Loucy (cell line): ENCODE measurements at regions not wholly inside any gene's neighbourhood (a gene's known extent, or its start where the extent isn't known, plus 50 kb on each side); places are given as distances from the start of the nearest gene placed in this dataset.

ENCODE experiments used
- H2AFZ ChIP-seq: fragments of 200-600 bp; sonication (generic); 2 replicates; pipeline ENCODE4 v1.6.0; 2016; ENCODE audit warnings: antibody characterized with exemption, mild to moderate bottlenecking, low read length, moderate library complexity
- H3F3A ChIP-seq: fragments of 200-600 bp; 2 replicates; pipeline ENCODE4 v1.6.0; 2016; ENCODE audit warnings: antibody characterized with exemption, low read depth, mild to moderate bottlenecking
- H3K27me3 ChIP-seq: fragments of 200-600 bp; sonication (generic); 2 replicates; pipeline ENCODE4 v1.6.1; 2014; ENCODE audit warnings: low read length, mild to moderate bottlenecking; ENCODE audit not compliant: insufficient read depth, poor library complexity, severe bottlenecking
- H3K36me3 ChIP-seq: fragments of 200-600 bp; sonication (generic); 2 replicates; pipeline ENCODE4 v1.6.1; 2016; ENCODE audit warnings: low read length; ENCODE audit not compliant: insufficient read depth
- H3K4me1 ChIP-seq: fragments of 200-600 bp; sonication (generic); 2 replicates; pipeline ENCODE4 v1.5.1; 2014; ENCODE audit warnings: low read length, mild to moderate bottlenecking; ENCODE audit not compliant: insufficient read depth, poor library complexity, severe bottlenecking
- H3K4me2 ChIP-seq: fragments of 200-600 bp; sonication (generic); 2 replicates; pipeline ENCODE4 v1.6.0; 2014; ENCODE audit warnings: antibody characterized with exemption, low read length, low read depth, mild to moderate bottlenecking; ENCODE audit not compliant: poor library complexity, severe bottlenecking
- H3K4me3 ChIP-seq: fragments of 200-600 bp; sonication (generic); 2 replicates; pipeline ENCODE4 v1.5.1; 2014; ENCODE audit warnings: low read length, mild to moderate bottlenecking, mixed read lengths; ENCODE audit not compliant: poor library complexity, severe bottlenecking
- H3K79me2 ChIP-seq: fragments of 200-600 bp; sonication (generic); 2 replicates; pipeline ENCODE4 v1.6.1; 2014; ENCODE audit warnings: low read length; ENCODE audit not compliant: insufficient read depth
- H3K9ac ChIP-seq: fragments of 200-600 bp; sonication (generic); 2 replicates; pipeline ENCODE4 v1.6.0; 2014; ENCODE audit warnings: mild to moderate bottlenecking, low read depth, low read length, moderate library complexity; ENCODE audit not compliant: poor library complexity, severe bottlenecking
- H3K9me2 ChIP-seq: fragments of 200-600 bp; sonication (generic); replicated peaks from 2 replicates; pipeline ENCODE4 v1.6.1; 2016; ENCODE audit warnings: low read depth, low read length, mixed read lengths
- H3K9me3 ChIP-seq: fragments of 200-600 bp; sonication (generic); 2 replicates; pipeline ENCODE4 v1.6.1; 2014; ENCODE audit warnings: mild to moderate bottlenecking, antibody characterized with exemption, low read length, low read depth; ENCODE audit not compliant: insufficient read depth
- H4K20me1 ChIP-seq: fragments of 200-600 bp; sonication (generic); 2 replicates; pipeline ENCODE4 v1.6.0; 2014; ENCODE audit warnings: antibody characterized with exemption, low read length, mild to moderate bottlenecking; ENCODE audit not compliant: insufficient read depth, poor library complexity, severe bottlenecking
- CTCF ChIP-seq: fragments of 200-600 bp; sonication (generic); conservative IDR thresholded peaks from 2 replicates; pipeline ENCODE4 v1.5.1; 2014; ENCODE audit warnings: mild to moderate bottlenecking, antibody characterized with exemption, low read length
- EZH2phosphoT487 ChIP-seq: fragments of 200-600 bp; IDR thresholded peaks from 2 replicates; pipeline ENCODE4 v1.6.1; 2018; ENCODE audit warnings: antibody characterized with exemption, mild to moderate bottlenecking, moderate library complexity, borderline replicate concordance

GRCh38 chr5:61765471-61765870 lies 433.4 kb downstream of the ZSWIM6 start:
- Histone ChIP-seq H2AFZ (no peak overlapping the region), H3K4me1 (no peaks in the 10 kb centered on the region), H3K79me2 (no peaks in the 10 kb centered on the region), H3K36me3 (no peaks in the 10 kb centered on the region), H3K9me2 (no peaks in the 10 kb centered on the region), H3F3A (no peaks in the 10 kb centered on the region), H4K20me1 (no peaks in the 10 kb centered on the region), H3K27me3 (no peaks in the 10 kb centered on the region), H3K9ac (no peak overlapping the region), H3K9me3 (peaks cover 5% of the 10 kb centered on the region; the same call in 1 of the 2 replicates), H3K4me3 (no peak overlapping the region), H3K4me2 (no peak overlapping the region)
- TF ChIP-seq CTCF = no peak
- TF ChIP-seq EZH2phosphoT487 = no peak

- H3K4me2 ChIP-seq = no peak overlapping the region
- no peaks in the 10 kb centered on the region for H4K20me1 ChIP-seq
- H3K4me3 ChIP-seq = no peak overlapping the region
- H3K9me3 ChIP-seq = peaks cover 5% of the 10 kb centered on the region; the same call in 1 of the 2 replicates
- TF ChIP-seq EZH2phosphoT487 (no peak), CTCF (no peak)
- no peaks in the 10 kb centered on the region for H3K36me3 ChIP-seq
- H3K79me2 ChIP-seq = no peaks in the 10 kb centered on the region
- no peaks in the 10 kb centered on the region for H3K4me1 ChIP-seq
- no peak overlapping the region for H3K9ac ChIP-seq
- H2AFZ ChIP-seq = no peak overlapping the region
- H3K27me3 ChIP-seq = no peaks in the 10 kb centered on the region
- H3K9me2 ChIP-seq = no peaks in the 10 kb centered on the region
- no peaks in the 10 kb centered on the region for H3F3A ChIP-seq
These were observed 434.1 kb downstream of the ZSWIM6 start for GRCh38 chr5:61766141-61766540.

- Histone ChIP-seq H3K9me2 (no peaks in the 10 kb centered on the region), H3K9ac (no peak overlapping the region), H3K27me3 (no peaks in the 10 kb centered on the region), H3K4me2 (no peak overlapping the region), H4K20me1 (no peaks in the 10 kb centered on the region), H3K4me1 (no peaks in the 10 kb centered on the region), H3K36me3 (no peaks in the 10 kb centered on the region), H3K9me3 (no peaks in the 10 kb centered on the region), H2AFZ (no peak overlapping the region), H3F3A (no peaks in the 10 kb centered on the region), H3K79me2 (no peaks in the 10 kb centered on the region), H3K4me3 (no peak overlapping the region)
- TF ChIP-seq CTCF (no peak), EZH2phosphoT487 (no peak)
These were observed 435.4 kb downstream of the ZSWIM6 start for GRCh38 chr5:61767231-61768080.
